Duodenal mucosa (tissue), 2 donors: ENCODE measurements at regions not wholly inside any gene's neighbourhood (a gene's known extent, or its start where the extent isn't known, plus 50 kb on each side); places are given as distances from the start of the nearest gene placed in this dataset.
"Not testable (repeated sequence)": the region's sequence is repeated elsewhere in the genome, so short reads cannot be mapped to it uniquely, and the experiment has no call there.

Experiments
- H3K27ac ChIP-seq: one replicate; pipeline ENCODE4 v1.7.0; 2013; ENCODE audit warnings: low read depth, low read length
- H3K27me3 ChIP-seq, 2 donors: one replicate each; pipeline ENCODE4 v1.7.0; 2013; ENCODE audit warnings: low read length in 2 of 2, control low read depth in 1 of 2; ENCODE audit not compliant: insufficient read depth in 2 of 2, control insufficient read depth in 1 of 2
- H3K36me3 ChIP-seq, 2 donors: one replicate each; pipeline ENCODE4 v1.7.0; 2013; ENCODE audit warnings: low read length in 2 of 2, control low read depth in 1 of 2; ENCODE audit not compliant: insufficient read depth in 2 of 2, control insufficient read depth in 1 of 2
- H3K4me1 ChIP-seq, 2 donors: one replicate each; pipeline ENCODE4 v1.7.0; 2013; ENCODE audit warnings: low read length in 2 of 2, control low read depth in 1 of 2; ENCODE audit not compliant: insufficient read depth in 2 of 2, control insufficient read depth in 1 of 2
- H3K4me3 ChIP-seq, 2 donors: one replicate each; pipeline ENCODE4 v1.7.0; 2013; ENCODE audit warnings: low read length in 2 of 2, low read depth in 1 of 2
- H3K9ac ChIP-seq, 2 donors: one replicate each; pipeline ENCODE4 v1.7.0; 2013; ENCODE audit warnings: low read length in 2 of 2, low read depth in 1 of 2
- H3K9me3 ChIP-seq, 2 donors: one replicate each; pipeline ENCODE4 v1.7.0; 2013; ENCODE audit warnings: low read length in 2 of 2, control low read depth in 1 of 2; ENCODE audit not compliant: control insufficient read depth in 1 of 2

DNA sequence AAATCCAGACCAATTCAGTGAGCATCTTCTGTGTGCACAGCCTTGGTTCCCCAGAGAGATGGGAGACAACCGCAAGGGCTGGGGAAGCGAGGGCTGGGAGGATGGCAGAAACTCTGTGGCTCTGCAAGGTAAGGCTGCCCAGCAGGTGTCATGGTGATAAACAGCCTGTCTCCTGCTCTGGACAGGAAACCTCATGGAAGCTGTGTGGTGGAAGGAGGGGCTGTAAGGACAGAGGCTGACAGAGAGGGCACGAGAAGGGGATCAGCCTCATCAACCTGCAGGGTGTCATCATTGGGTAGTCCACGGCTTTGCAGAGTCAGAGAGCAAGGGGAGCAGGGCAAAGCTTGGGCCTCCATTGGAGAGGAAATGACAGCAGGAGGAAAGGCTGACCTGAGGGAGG lies 138.4 kb upstream of the CADM1 start:
- H3K4me3 ChIP-seq, result no peak overlapping the region
- no peaks in the 10 kb centered on the region for H3K4me1 ChIP-seq
- H3K9me3 ChIP-seq, result no peaks in the 10 kb centered on the region
- no peaks in the 10 kb centered on the region for H3K36me3 ChIP-seq
- no peak overlapping the region for H3K27ac ChIP-seq
- peaks cover 4 to 9% of the 10 kb centered on the region in 2 donors for H3K27me3 ChIP-seq
- no peak overlapping the region for H3K9ac ChIP-seq

DNA sequence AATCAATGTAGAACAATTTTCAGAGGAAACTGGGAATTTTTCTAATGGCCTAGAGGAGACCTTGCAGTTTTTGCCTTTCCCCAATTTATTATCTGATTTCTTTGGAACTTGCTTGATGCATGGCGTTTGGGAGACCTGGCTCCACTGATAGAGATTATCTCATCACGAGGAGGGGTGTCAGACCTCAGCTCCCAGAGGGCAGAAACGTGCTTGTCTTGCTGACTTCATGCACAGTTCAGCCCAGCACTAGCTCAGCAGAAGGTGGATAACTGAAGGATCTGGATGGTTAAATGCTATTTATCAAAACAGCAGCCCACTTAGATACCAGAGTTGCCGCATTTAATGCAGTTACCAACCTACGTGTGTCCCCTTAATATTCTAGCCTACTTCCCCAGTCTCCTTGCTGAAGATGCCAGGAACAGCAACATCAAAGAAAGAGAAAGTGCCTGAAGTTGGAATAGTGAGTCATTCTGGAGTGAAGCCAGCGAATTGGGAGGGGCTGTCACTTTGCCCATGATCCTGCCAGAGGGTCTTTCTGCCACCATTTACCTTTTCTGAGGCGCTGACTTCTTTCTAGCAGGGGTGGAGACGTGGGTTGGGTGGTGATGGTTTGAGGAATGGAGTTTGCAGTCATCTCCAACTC lies 133.5 kb upstream of the CADM1 start:
- no peaks in the 10 kb centered on the region for H3K4me1 ChIP-seq
- H3K9ac ChIP-seq, result no peak overlapping the region
- no peak overlapping the region for H3K27ac ChIP-seq
- H3K9me3 ChIP-seq, result no peaks in the 10 kb centered on the region
- peaks cover 3 to 4% of the 10 kb centered on the region in 2 donors for H3K27me3 ChIP-seq
- H3K4me3 ChIP-seq, result no peak overlapping the region
- no peaks in the 10 kb centered on the region for H3K36me3 ChIP-seq

DNA sequence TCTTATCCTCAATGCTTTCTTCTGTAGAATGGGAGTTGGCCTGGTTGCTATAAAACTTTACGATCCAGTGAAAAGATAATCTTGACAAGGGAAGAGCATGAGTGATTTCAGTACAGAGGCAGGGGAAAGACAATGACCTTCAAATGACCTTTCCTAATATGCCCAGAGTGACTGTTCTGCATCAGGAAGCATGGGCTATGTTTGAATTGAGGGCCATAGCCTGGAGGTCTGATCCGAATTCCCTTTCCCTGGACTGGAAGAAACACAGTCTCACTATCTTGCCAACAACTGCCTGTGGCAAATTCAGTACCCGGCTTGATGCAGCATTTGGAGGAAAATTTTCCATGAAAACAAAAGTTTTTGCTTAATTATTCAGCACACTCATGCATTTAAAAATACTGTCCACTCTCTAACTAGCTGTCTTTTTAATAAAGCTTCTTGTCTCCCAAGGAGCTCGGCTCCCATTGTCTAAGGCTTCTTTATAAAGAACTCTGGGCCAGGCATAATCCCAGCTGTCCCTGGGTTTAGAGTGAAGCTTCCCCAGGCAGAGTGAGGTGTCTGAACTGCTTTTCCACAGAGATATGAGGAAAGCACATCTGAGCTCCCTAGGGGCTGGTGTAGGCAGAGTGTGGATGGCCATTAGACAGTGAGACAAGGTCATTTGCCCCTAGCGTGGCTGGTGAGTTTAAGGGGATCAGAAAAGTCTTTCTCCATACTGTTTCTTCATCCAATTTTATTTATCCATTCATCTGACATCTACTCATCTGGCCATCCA lies 132.7 kb upstream of the CADM1 start:
- Histone ChIP-seq H3K27me3 (peaks cover 0 to 4% of the 10 kb centered on the region in 2 donors), H3K4me3 (no peak overlapping the region), H3K4me1 (no peaks in the 10 kb centered on the region), H3K9ac (no peak overlapping the region), H3K36me3 (no peaks in the 10 kb centered on the region), H3K9me3 (no peaks in the 10 kb centered on the region), H3K27ac (no peak overlapping the region)

DNA sequence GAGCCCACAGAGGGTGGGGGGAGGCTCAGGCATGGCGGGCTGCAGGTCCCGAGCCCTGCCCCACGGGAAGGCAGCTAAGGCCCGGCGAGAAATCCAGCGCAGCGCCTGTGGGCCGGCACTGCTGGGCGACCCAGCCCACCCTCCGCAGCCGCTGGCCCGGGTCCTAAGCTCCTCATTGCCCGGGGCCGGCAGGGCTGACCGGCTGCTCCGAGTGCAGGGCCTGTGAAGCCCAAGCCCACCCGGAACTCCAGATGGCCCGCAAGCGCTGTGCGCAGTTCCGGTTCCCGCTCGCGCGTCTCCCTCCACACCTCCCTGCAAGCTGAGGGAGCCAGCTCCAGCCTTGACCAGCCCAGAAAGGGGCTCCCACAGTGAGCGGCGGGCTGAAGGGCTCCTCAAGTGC lies 129.8 kb upstream of the CADM1 start:
- H3K9ac ChIP-seq, H3K4me1 ChIP-seq, H3K27me3 ChIP-seq, H3K36me3 ChIP-seq, H3K4me3 ChIP-seq, H3K27ac ChIP-seq, H3K9me3 ChIP-seq: not testable (repeated sequence)

DNA sequence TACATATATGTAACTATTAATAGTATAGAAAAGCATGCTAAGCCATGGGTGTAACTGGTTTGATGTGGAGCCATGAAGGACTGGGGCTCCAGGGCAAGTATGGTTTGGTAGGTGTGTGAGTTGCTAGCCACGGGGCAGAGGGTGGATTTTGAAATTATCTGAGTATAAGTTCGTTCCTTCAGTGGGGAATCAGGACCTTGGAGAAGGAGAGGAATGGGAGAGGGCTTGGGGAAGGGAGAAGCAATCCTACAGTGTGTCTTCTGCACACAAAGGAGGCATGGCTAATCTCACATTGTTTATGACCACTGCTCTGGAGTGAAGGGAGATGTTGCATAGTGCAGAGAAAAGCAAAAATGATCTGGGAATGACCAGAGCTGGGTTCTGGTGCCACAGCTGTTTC lies 127.8 kb upstream of the CADM1 start:
- no peaks in the 10 kb centered on the region for H3K4me1 ChIP-seq
- H3K36me3 ChIP-seq, result no peaks in the 10 kb centered on the region
- H3K9me3 ChIP-seq, result no peaks in the 10 kb centered on the region
- H3K4me3 ChIP-seq, result no peak overlapping the region
- no peaks in the 10 kb centered on the region for H3K27me3 ChIP-seq
- H3K9ac ChIP-seq, result no peak overlapping the region
- no peak overlapping the region for H3K27ac ChIP-seq

DNA sequence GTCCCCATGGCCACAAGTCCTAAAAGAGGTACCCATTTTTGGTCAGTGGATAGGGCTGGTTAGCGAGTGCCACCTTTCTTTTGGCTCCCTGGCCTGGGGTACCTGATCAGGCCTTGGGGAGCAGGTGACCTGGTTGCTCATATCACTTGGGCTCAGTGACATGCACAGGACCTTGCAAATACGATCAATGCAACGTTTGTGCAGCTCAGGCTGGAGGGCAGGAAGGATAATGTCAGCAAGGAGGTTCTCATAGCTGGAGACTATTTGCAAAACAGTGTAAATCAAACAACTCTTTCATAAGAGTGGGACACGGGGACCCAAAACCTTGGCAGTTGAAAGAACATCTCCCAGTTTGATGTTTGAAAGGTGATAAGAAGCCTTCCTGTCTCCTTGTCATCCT lies 127.4 kb upstream of the CADM1 start:
- Histone ChIP-seq H3K4me3 (no peak overlapping the region), H3K9me3 (no peaks in the 10 kb centered on the region), H3K36me3 (no peaks in the 10 kb centered on the region), H3K4me1 (no peaks in the 10 kb centered on the region), H3K27me3 (no peaks in the 10 kb centered on the region), H3K27ac (no peak overlapping the region), H3K9ac (no peak overlapping the region)

DNA sequence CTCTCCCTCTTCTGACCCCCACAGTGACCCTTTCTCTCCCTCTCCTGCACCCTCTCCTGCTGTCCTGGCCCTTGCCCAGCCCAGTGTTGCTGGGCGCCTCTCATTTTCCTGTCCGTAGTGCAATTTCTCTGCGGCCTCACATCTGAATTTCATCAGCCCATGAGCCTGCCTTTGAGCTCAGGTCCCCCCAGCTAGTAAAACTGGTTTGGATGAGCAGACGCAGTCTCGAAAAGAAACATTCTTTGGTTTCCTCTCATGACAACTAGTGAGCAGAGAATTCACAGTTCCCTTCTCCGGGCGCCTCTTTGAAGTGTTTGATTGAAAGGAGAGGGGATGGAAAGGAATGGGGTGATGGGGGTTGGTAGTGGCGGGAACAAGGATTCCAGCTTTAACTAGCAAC lies 126.0 kb upstream of the CADM1 start:
- Histone ChIP-seq H3K9me3 (no peaks in the 10 kb centered on the region), H3K4me3 (no peak overlapping the region), H3K36me3 (no peaks in the 10 kb centered on the region), H3K4me1 (no peaks in the 10 kb centered on the region), H3K27ac (no peak overlapping the region), H3K27me3 (no peaks in the 10 kb centered on the region), H3K9ac (no peak overlapping the region)

DNA sequence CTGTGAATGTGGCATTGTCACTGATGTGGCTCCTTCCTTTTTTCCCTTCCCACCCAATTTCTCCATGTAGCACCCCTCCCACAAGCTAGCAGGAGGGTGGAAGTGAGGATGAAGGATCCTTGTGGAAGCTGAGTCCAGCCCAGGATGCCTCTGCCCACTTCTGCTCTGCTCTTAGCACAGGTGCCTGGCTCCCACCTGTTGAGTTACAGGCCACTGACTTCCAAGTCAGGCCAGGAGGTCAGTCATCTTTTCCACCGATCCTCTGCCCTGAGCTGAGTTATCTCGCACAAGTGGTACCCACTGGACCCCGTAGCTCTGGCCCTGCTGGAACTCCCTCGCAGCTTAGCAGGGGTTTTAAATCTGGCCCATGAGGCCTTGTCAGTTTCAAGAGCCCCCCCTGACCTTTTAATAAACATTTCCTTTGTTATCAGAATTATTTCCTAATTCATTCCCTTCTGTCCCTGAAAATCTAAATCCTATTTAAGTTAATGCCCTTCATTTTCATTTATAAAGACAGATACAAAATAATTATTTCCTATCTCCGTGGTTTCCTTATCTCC lies 125.3 kb upstream of the CADM1 start:
- Histone ChIP-seq H3K36me3 (no peaks in the 10 kb centered on the region), H3K4me3 (no peak overlapping the region), H3K27ac (no peak overlapping the region), H3K27me3 (no peaks in the 10 kb centered on the region), H3K4me1 (no peaks in the 10 kb centered on the region), H3K9me3 (no peaks in the 10 kb centered on the region), H3K9ac (no peak overlapping the region)

DNA sequence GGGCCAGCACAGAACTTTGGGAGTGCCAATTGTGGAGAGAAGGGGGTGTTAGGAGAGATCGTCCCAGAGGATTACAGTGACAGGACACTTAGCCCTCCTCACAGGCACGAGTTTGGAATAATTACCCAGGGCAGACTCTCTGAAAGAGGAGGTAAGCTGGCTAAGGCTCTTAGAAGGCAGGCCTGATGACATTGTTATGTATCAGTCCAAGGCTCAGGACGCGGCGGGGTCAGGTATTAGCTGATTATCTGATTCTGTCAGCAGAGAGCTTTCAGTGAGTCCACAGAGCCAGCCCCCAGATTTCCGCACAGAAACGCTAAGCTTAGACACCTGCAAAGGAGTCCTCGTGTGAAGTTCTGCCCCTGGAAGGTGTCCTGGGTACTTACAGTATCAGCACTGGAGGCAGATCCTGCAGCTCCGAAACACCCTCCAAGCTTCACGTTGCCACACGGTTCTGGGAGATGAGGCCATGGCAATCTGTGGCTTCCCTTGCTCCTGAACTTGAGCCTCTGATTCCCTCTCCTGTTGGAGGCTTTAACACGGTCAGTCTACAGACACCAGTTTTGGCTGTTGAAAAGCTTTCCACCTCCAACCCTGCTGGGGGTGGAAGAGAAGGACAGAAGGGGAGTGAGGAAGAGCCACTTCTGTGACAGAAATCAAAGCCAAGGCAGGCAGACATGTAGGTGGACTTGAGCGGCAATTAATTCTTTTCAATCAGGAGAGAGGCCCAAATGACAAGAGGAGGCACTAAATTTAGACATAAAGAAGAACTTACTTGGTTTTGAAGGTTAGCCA lies 123.6 kb upstream of the CADM1 start:
- Histone ChIP-seq H3K9ac (no peak overlapping the region), H3K27me3 (no peaks in the 10 kb centered on the region), H3K4me1 (no peaks in the 10 kb centered on the region), H3K27ac (no peak overlapping the region), H3K9me3 (no peaks in the 10 kb centered on the region), H3K4me3 (no peak overlapping the region), H3K36me3 (no peaks in the 10 kb centered on the region)

DNA sequence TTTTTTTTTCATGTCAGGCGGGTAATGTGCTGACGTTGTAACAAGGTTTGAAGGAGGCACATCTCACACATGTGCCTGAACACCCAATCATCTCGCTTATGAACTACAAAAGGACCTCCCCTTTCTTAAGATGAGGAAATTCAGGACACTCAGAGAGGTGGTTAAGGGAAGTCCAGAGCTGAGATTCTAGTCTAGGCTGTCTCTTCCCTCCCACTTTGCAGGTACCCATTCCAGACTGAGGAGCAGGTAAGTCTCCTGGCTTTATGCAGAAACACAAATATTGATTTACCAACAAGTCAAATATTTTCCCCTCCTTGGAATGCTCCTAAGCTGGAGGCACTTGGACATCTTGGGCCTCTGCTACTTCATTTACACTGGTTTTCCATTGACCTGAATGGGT lies 122.9 kb upstream of the CADM1 start:
- Histone ChIP-seq H3K4me1 (peaks cover 0 to 3% of the 10 kb centered on the region in 2 donors), H3K36me3 (no peaks in the 10 kb centered on the region), H3K27me3 (no peaks in the 10 kb centered on the region), H3K9ac (no peak overlapping the region), H3K27ac (no peak overlapping the region), H3K9me3 (no peaks in the 10 kb centered on the region), H3K4me3 (no peak overlapping the region)
